ENCODE measurements at regions not wholly inside any gene's neighbourhood (a gene's known extent, or its start where the extent isn't known, plus 50 kb on each side); places are given as distances from the start of the nearest gene placed in this dataset.

DNA sequence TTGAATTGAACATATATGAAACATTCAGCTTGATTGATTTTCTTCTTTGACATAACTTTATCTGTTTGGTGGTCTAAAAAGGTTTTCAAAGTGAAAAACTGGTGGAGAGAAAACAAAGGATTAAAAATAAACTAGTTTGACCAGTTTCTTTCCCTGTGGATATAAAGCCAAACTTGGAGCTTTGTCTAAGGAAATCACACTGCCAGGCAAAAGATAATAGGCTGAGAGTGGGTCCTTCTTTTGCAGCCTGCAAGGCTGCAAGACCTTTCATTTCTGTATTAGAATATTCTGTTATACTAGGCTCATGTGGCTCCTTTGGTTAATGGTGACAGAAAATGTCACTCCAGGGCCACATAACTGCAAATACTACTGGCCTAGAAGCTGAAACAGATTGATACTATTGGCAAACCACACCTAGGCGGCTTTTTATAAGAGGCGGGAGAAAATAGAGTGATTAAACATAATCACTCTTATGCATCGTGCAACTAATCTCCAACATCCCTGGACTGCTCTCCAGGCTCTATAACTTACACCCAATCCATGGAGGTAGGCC lies 129.1 kb upstream of the ZNF462 start:
- Histone ChIP-seq H3K4me3 (no peak overlapping the region), H3K9me3 (ENCODE audit: low read depth) (no peaks in the 10 kb centered on the region), H3K9ac (no peak overlapping the region), H3K36me3 (ENCODE audit: low read depth) (no peaks in the 10 kb centered on the region), H4K20me1 (ENCODE audit: insufficient read depth) (no peaks in the 10 kb centered on the region), H3K9me2 (ENCODE audit: insufficient read depth) (no peaks in the 10 kb centered on the region), H3K4me1 (ENCODE audit: insufficient read depth) (no peaks in the 10 kb centered on the region), H3K4me2 (ENCODE audit: unreplicated experiment) (no peak overlapping the region), H3K27ac (no peak overlapping the region), H3K27me3 (replicated peaks; ENCODE audit: insufficient read depth) (no peaks in the 10 kb centered on the region), H3F3A (ENCODE audit: insufficient read depth) (no peaks in the 10 kb centered on the region), H3K79me2 (ENCODE audit: insufficient read depth) (no peaks in the 10 kb centered on the region), H2AFZ (no peak overlapping the region)
- DNase-seq = no peak
- TF ChIP-seq EZH2 (IDR thresholded peaks at IDR 0.05; ENCODE audit: insufficient read depth, poor library complexity, severe bottlenecking) (no peak), EZH2phosphoT487 (IDR thresholded peaks at IDR 0.05; ENCODE audit: insufficient read depth, low read depth) (no peak)
- WGBS, 2 experiments (ENCODE audit: low coverage in 1 of 2, low lambda C conversion rate in 2 of 2, missing lambda C conversion rate in 2 of 2) = 53 to 55% methylated on average over 3 of the region's 3 CpGs
- in situ Hi-C loops (cut with MboI) = no loop called here

- H3K9me3 ChIP-seq (ENCODE audit: low read depth) = no peaks in the 10 kb centered on the region
- no peaks in the 10 kb centered on the region for H4K20me1 ChIP-seq (ENCODE audit: insufficient read depth)
- no peaks in the 10 kb centered on the region for H3K79me2 ChIP-seq (ENCODE audit: insufficient read depth)
- no peak overlapping the region for H3K4me2 ChIP-seq (ENCODE audit: unreplicated experiment)
- H2AFZ ChIP-seq = no peak overlapping the region
- no peak overlapping the region for H3K27ac ChIP-seq
- no peak overlapping the region for H3K9ac ChIP-seq
- H3K9me2 ChIP-seq (ENCODE audit: insufficient read depth) = no peaks in the 10 kb centered on the region
- in situ Hi-C loops (cut with MboI) = no loop called here
- no peaks in the 10 kb centered on the region; the same call in 1 of the 2 replicates for H3K27me3 ChIP-seq (replicated peaks; ENCODE audit: insufficient read depth)
- WGBS, 2 experiments (ENCODE audit: low coverage in 1 of 2, low lambda C conversion rate in 2 of 2, missing lambda C conversion rate in 2 of 2) = 25 to 31% methylated on average over 3 of the region's 3 CpGs
- no peak overlapping the region for H3K4me3 ChIP-seq
- no peak for DNase-seq
- H3K36me3 ChIP-seq (ENCODE audit: low read depth) = no peaks in the 10 kb centered on the region
- H3K4me1 ChIP-seq (ENCODE audit: insufficient read depth) = no peaks in the 10 kb centered on the region
- no peaks in the 10 kb centered on the region for H3F3A ChIP-seq (ENCODE audit: insufficient read depth)
- TF ChIP-seq EZH2phosphoT487 (IDR thresholded peaks at IDR 0.05; ENCODE audit: insufficient read depth, low read depth) = no peak
- TF ChIP-seq EZH2 (IDR thresholded peaks at IDR 0.05; ENCODE audit: insufficient read depth, poor library complexity, severe bottlenecking) = no peak
Measured at GRCh38 chr9:106737516-106737915, 125.5 kb upstream of the ZNF462 start.

GRCh38 chr9:106738109-106738508 lies 124.9 kb upstream of the ZNF462 start:
- Histone ChIP-seq H3K79me2 (ENCODE audit: insufficient read depth) (no peaks in the 10 kb centered on the region), H3K27me3 (replicated peaks; ENCODE audit: insufficient read depth) (no peaks in the 10 kb centered on the region; the same call in 1 of the 2 replicates), H3K9me3 (ENCODE audit: low read depth) (no peaks in the 10 kb centered on the region), H3K9me2 (ENCODE audit: insufficient read depth) (no peaks in the 10 kb centered on the region), H3K4me3 (no peak overlapping the region), H3K4me2 (ENCODE audit: unreplicated experiment) (no peak overlapping the region), H3K36me3 (ENCODE audit: low read depth) (no peaks in the 10 kb centered on the region), H4K20me1 (ENCODE audit: insufficient read depth) (no peaks in the 10 kb centered on the region), H3F3A (ENCODE audit: insufficient read depth) (no peaks in the 10 kb centered on the region), H3K4me1 (ENCODE audit: insufficient read depth) (no peaks in the 10 kb centered on the region), H3K9ac (no peak overlapping the region), H2AFZ (no peak overlapping the region), H3K27ac (no peak overlapping the region)
- in situ Hi-C loops (cut with MboI) = no loop called here
- 45 to 60% methylated on average over 1 of the region's 1 CpG for WGBS, 2 experiments (ENCODE audit: low coverage in 1 of 2, low lambda C conversion rate in 2 of 2, missing lambda C conversion rate in 2 of 2)
- no peak for DNase-seq
- no peak for TF ChIP-seq EZH2phosphoT487 (IDR thresholded peaks at IDR 0.05; ENCODE audit: insufficient read depth, low read depth)
- TF ChIP-seq EZH2 (IDR thresholded peaks at IDR 0.05; ENCODE audit: insufficient read depth, poor library complexity, severe bottlenecking) = no peak

- Histone ChIP-seq H3K9me3 (ENCODE audit: low read depth) (no peaks in the 10 kb centered on the region), H3K9ac (no peak overlapping the region), H3K27ac (no peak overlapping the region), H3K79me2 (ENCODE audit: insufficient read depth) (no peaks in the 10 kb centered on the region), H3F3A (ENCODE audit: insufficient read depth) (no peaks in the 10 kb centered on the region), H3K9me2 (ENCODE audit: insufficient read depth) (no peaks in the 10 kb centered on the region), H3K27me3 (replicated peaks; ENCODE audit: insufficient read depth) (no peaks in the 10 kb centered on the region; the same call in 1 of the 2 replicates), H3K4me2 (ENCODE audit: unreplicated experiment) (no peak overlapping the region), H2AFZ (no peak overlapping the region), H3K4me1 (ENCODE audit: insufficient read depth) (no peaks in the 10 kb centered on the region), H3K4me3 (no peak overlapping the region), H3K36me3 (ENCODE audit: low read depth) (no peaks in the 10 kb centered on the region), H4K20me1 (ENCODE audit: insufficient read depth) (no peaks in the 10 kb centered on the region)
- DNase-seq = no peak
- in situ Hi-C loops (cut with MboI) = no loop called here
- no peak for TF ChIP-seq EZH2 (IDR thresholded peaks at IDR 0.05; ENCODE audit: insufficient read depth, poor library complexity, severe bottlenecking)
- TF ChIP-seq EZH2phosphoT487 (IDR thresholded peaks at IDR 0.05; ENCODE audit: insufficient read depth, low read depth) = no peak
- WGBS, 2 experiments (ENCODE audit: low coverage in 1 of 2, low lambda C conversion rate in 2 of 2, missing lambda C conversion rate in 2 of 2) = 16 to 41% methylated on average over 1 of the region's 1 CpG
Measured at GRCh38 chr9:106745457-106745856, 117.5 kb upstream of the ZNF462 start.

- Histone ChIP-seq H3K4me3 (no peak overlapping the region), H3K9me2 (ENCODE audit: insufficient read depth) (no peaks in the 10 kb centered on the region), H3K79me2 (ENCODE audit: insufficient read depth) (no peaks in the 10 kb centered on the region), H3K9ac (no peak overlapping the region), H3K27ac (no peak overlapping the region), H3K36me3 (ENCODE audit: low read depth) (no peaks in the 10 kb centered on the region), H3K27me3 (replicated peaks; ENCODE audit: insufficient read depth) (no peaks in the 10 kb centered on the region; the same call in 1 of the 2 replicates), H2AFZ (no peak overlapping the region), H3K4me1 (ENCODE audit: insufficient read depth) (no peaks in the 10 kb centered on the region), H3F3A (ENCODE audit: insufficient read depth) (no peaks in the 10 kb centered on the region), H3K9me3 (ENCODE audit: low read depth) (no peaks in the 10 kb centered on the region), H4K20me1 (ENCODE audit: insufficient read depth) (no peaks in the 10 kb centered on the region), H3K4me2 (ENCODE audit: unreplicated experiment) (no peak overlapping the region)
- in situ Hi-C loops (cut with MboI) = no loop called here
- TF ChIP-seq EZH2phosphoT487 (IDR thresholded peaks at IDR 0.05; ENCODE audit: insufficient read depth, low read depth) (no peak), EZH2 (IDR thresholded peaks at IDR 0.05; ENCODE audit: insufficient read depth, poor library complexity, severe bottlenecking) (no peak)
- DNase-seq = no peak
Measured at GRCh38 chr9:106745876-106746275, 117.1 kb upstream of the ZNF462 start.
